ENCODE measurements at regions not wholly inside any gene's neighbourhood (a gene's known extent, or its start where the extent isn't known, plus 50 kb on each side); places are given as distances from the start of the nearest gene placed in this dataset.

- H3K4me2 ChIP-seq (ENCODE audit: low read length), result no peak overlapping the region
- H3K9ac ChIP-seq (ENCODE audit: low read length), result no peak overlapping the region
- no peaks in the 10 kb centered on the region for H3K79me2 ChIP-seq (ENCODE audit: low read length)
- no peaks in the 10 kb centered on the region for H3K9me3 ChIP-seq (ENCODE audit: insufficient read depth, low read length)
- H3K4me3 ChIP-seq (ENCODE audit: low read length), result no peak overlapping the region
- TF ChIP-seq EZH2phosphoT487 (IDR thresholded peaks at IDR 0.05; ENCODE audit: low read depth), result no peak
- TF ChIP-seq, protein P1, sequence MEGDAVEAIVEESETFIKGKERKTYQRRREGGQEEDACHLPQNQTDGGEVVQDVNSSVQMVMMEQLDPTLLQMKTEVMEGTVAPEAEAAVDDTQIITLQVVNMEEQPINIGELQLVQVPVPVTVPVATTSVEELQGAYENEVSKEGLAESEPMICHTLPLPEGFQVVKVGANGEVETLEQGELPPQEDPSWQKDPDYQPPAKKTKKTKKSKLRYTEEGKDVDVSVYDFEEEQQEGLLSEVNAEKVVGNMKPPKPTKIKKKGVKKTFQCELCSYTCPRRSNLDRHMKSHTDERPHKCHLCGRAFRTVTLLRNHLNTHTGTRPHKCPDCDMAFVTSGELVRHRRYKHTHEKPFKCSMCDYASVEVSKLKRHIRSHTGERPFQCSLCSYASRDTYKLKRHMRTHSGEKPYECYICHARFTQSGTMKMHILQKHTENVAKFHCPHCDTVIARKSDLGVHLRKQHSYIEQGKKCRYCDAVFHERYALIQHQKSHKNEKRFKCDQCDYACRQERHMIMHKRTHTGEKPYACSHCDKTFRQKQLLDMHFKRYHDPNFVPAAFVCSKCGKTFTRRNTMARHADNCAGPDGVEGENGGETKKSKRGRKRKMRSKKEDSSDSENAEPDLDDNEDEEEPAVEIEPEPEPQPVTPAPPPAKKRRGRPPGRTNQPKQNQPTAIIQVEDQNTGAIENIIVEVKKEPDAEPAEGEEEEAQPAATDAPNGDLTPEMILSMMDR (IDR thresholded peaks at IDR 0.05; ENCODE audit: low read depth, low read length), result no peak
- no peak overlapping the region for H2AFZ ChIP-seq (ENCODE audit: low read depth, low read length)
- no peaks in the 10 kb centered on the region for H3K36me3 ChIP-seq (replicated peaks; ENCODE audit: low read depth, low read length)
- no peak overlapping the region for H3K27ac ChIP-seq (ENCODE audit: low read length)
- no peaks in the 10 kb centered on the region for H3K4me1 ChIP-seq (ENCODE audit: low read length)
- H3K27me3 ChIP-seq (ENCODE audit: low read depth, low read length), result peaks cover 11% of the 10 kb centered on the region; the same call in 1 of the 2 replicates
- no peaks in the 10 kb centered on the region for H4K20me1 ChIP-seq (ENCODE audit: insufficient read depth, low read length)
These were observed 186.5 kb downstream of the SCP2D1 start for GRCh38 chr20:19000078-19000477.

- no peaks in the 10 kb centered on the region for H3K36me3 ChIP-seq (replicated peaks; ENCODE audit: low read depth, low read length)
- H3K9ac ChIP-seq (ENCODE audit: low read length), result no peak overlapping the region
- no peaks in the 10 kb centered on the region for H3K79me2 ChIP-seq (ENCODE audit: low read length)
- H3K4me3 ChIP-seq (ENCODE audit: low read length), result no peak overlapping the region
- H3K27ac ChIP-seq (ENCODE audit: low read length), result no peak overlapping the region
- no peaks in the 10 kb centered on the region for H4K20me1 ChIP-seq (ENCODE audit: insufficient read depth, low read length)
- no peaks in the 10 kb centered on the region for H3K4me1 ChIP-seq (ENCODE audit: low read length)
- H3K4me2 ChIP-seq (ENCODE audit: low read length), result no peak overlapping the region
- TF ChIP-seq EZH2phosphoT487 (IDR thresholded peaks at IDR 0.05; ENCODE audit: low read depth), result no peak
- TF ChIP-seq, protein P1 (IDR thresholded peaks at IDR 0.05; ENCODE audit: low read depth, low read length), result no peak
- no peaks in the 10 kb centered on the region for H3K9me3 ChIP-seq (ENCODE audit: insufficient read depth, low read length)
- peaks cover 11% of the 10 kb centered on the region; the same call in 1 of the 2 replicates for H3K27me3 ChIP-seq (ENCODE audit: low read depth, low read length)
- no peak overlapping the region for H2AFZ ChIP-seq (ENCODE audit: low read depth, low read length)
These were observed 187.6 kb downstream of the SCP2D1 start for GRCh38 chr20:19001177-19001576.

DNA sequence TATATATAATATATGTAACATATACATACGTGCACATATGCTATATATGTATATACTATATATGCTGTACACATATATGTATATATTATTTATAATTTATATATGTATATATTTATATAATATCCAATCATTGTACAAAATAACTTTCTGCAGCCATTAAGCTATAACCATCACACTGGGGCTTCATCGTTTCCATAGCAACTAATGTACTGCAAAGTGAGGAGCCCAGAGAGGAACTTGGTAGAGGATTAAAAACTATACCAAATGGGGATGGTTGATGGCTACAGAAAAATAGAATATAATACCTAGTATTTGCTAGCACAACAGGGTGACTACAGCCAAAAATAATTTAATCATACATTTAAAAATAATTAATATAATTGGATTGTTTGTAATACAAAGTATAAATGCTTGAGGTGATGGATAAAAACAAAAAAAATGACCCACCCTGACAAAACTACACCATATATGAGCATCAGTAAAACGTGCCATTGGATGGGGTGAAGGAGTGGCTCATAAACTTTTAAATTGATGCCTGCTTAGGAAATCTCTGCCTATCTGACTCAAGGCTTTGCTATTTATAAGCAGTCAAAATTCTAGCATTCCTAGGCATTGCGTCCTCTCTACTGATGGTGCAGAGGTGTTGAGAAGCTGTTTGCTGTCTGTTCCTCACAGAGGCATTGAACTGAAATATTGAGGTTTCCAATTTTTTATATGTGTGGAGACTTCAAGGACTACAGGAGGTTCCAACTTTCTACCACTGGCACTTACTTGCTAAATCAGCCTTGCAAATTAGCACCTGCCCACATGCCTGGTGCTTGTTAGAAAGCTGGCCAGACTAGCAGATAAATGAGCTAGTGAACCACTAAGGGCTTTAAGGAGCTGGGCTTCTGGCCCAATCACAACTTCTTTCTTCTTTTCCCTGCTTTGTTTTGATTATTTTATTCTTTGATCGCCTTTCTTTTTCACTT is 190.1 kb downstream of the SCP2D1 start:
- Histone ChIP-seq H2AFZ (ENCODE audit: low read depth, low read length) (no peak overlapping the region), H3K9ac (ENCODE audit: low read length) (no peak overlapping the region), H3K4me3 (ENCODE audit: low read length) (no peak overlapping the region), H3K36me3 (replicated peaks; ENCODE audit: low read depth, low read length) (no peaks in the 10 kb centered on the region), H3K79me2 (ENCODE audit: low read length) (no peaks in the 10 kb centered on the region), H3K27ac (ENCODE audit: low read length) (no peak overlapping the region), H3K9me3 (ENCODE audit: insufficient read depth, low read length) (no peaks in the 10 kb centered on the region), H3K27me3 (ENCODE audit: low read depth, low read length) (peaks cover 11% of the 10 kb centered on the region; the same call in 1 of the 2 replicates), H3K4me1 (ENCODE audit: low read length) (peaks cover 2% of the 10 kb centered on the region), H4K20me1 (ENCODE audit: insufficient read depth, low read length) (no peaks in the 10 kb centered on the region), H3K4me2 (ENCODE audit: low read length) (no peak overlapping the region)
- no peak for TF ChIP-seq EZH2phosphoT487 (IDR thresholded peaks at IDR 0.05; ENCODE audit: low read depth)
- TF ChIP-seq, protein P1 (IDR thresholded peaks at IDR 0.05; ENCODE audit: low read depth, low read length), result no peak

DNA sequence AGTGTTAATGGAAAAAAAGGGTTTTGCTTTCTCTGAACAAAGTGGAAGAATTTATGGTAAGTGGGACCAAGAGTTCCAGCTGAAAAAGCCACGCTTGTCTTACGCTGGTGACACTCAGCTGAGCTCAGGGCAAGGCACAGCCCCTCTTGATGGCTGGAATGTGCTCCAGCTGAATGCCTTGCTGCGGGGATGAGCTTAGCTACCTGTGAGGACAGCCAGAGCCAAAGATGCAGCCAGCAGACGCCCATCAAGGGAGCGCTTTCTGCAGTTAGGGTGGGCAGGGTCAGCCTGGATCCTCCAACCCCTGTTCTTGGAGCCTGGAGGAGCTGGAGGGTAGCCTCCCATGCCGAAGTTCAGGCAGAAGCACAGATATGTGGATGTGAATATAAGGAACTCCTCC is 191.4 kb downstream of the SCP2D1 start:
- H3K4me2 ChIP-seq (ENCODE audit: low read length), result no peak overlapping the region
- no peaks in the 10 kb centered on the region for H3K36me3 ChIP-seq (replicated peaks; ENCODE audit: low read depth, low read length)
- H3K79me2 ChIP-seq (ENCODE audit: low read length), result no peaks in the 10 kb centered on the region
- no peak overlapping the region for H3K9ac ChIP-seq (ENCODE audit: low read length)
- TF ChIP-seq, protein P1 (IDR thresholded peaks at IDR 0.05; ENCODE audit: low read depth, low read length), result no peak
- no peak for TF ChIP-seq EZH2phosphoT487 (IDR thresholded peaks at IDR 0.05; ENCODE audit: low read depth)
- no peak overlapping the region for H3K27ac ChIP-seq (ENCODE audit: low read length)
- H3K4me3 ChIP-seq (ENCODE audit: low read length), result no peak overlapping the region
- no peak overlapping the region for H2AFZ ChIP-seq (ENCODE audit: low read depth, low read length)
- peaks cover 12% of the 10 kb centered on the region for H3K4me1 ChIP-seq (ENCODE audit: low read length)
- H4K20me1 ChIP-seq (ENCODE audit: insufficient read depth, low read length), result no peaks in the 10 kb centered on the region
- H3K9me3 ChIP-seq (ENCODE audit: insufficient read depth, low read length), result no peaks in the 10 kb centered on the region
- H3K27me3 ChIP-seq (ENCODE audit: low read depth, low read length), result peaks cover 11% of the 10 kb centered on the region; the same call in 1 of the 2 replicates

All from OCI-LY3 (cell line).